SK-N-MC (cell line): ENCODE measurements at regions not wholly inside any gene's neighbourhood (a gene's known extent, or its start where the extent isn't known, plus 50 kb on each side); places are given as distances from the start of the nearest gene placed in this dataset.

Experiments
- DNase-seq: peaks from one replicate; pipeline ENCODE4 v3.0.0-alpha.2; 2011; ENCODE audit warnings: low read depth, low spot score
- H3K27ac ChIP-seq: fragments of 200-600 bp; sonication (generic); 2 replicates; pipeline ENCODE4 v1.5.1; 2016; ENCODE audit warnings: mixed run types
- H3K36me3 ChIP-seq: fragments of 200-600 bp; sonication (generic); 2 replicates; pipeline ENCODE4 v1.6.1; 2017; ENCODE audit warnings: antibody characterized with exemption, low read length, mixed read lengths; ENCODE audit not compliant: insufficient read depth
- H3K4me3 ChIP-seq: fragments of 200-600 bp; sonication (generic); 2 replicates; pipeline ENCODE4 v1.5.1; 2016
- H3K9ac ChIP-seq: fragments of 200-600 bp; sonication (generic); 2 replicates; pipeline ENCODE4 v1.8.0; 2017; ENCODE audit warnings: mixed run types, mixed read lengths; ENCODE audit not compliant: insufficient read length
- H3K9me3 ChIP-seq: fragments of 200-600 bp; sonication (generic); 2 replicates; pipeline ENCODE4 v1.6.1; 2017; ENCODE audit warnings: low read depth, mild to moderate bottlenecking, antibody characterized with exemption, low read length, moderate library complexity, mixed read lengths
- EZH2 ChIP-seq: fragments of 200-600 bp; sonication (generic); IDR thresholded peaks from one replicate; pipeline ENCODE4 v1.6.1; 2017; ENCODE audit warnings: antibody characterized with exemption
- FOXP2 ChIP-seq: optimal IDR thresholded peaks from 2 replicates; pipeline ENCODE3; 2011; ENCODE audit warnings: mild to moderate bottlenecking, moderate library complexity; ENCODE audit not compliant: insufficient read depth; ENCODE audit errors: extremely low read length, control extremely low read depth
- POLR2AphosphoS5 ChIP-seq: IDR thresholded peaks from 2 replicates; pipeline ENCODE4 v1.6.1; 2012; ENCODE audit warnings: mild to moderate bottlenecking, low read depth, low read length, borderline replicate concordance

DNA sequence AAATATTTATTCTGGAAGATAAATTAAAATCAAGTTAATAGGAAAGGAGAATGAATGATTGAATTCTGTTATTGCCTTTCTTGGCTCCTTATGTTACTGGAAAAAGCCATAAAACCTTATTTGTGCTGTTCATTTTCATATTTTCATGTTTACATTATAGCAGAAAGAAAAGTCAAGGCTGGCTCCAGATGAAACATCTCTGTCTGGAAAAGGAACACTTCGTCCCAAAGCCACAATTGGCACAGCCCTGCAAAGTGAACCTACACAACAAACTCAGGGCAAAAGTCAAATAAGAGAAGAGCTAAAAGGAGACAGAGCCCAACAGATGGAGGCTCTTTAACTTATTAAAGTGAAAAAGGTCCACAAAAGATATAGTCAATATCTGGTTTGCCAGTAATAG, 73.4 kb downstream of the GTPBP8 start:
- no peak overlapping the region for H3K4me3 ChIP-seq
- DNase-seq = no peak
- TF ChIP-seq POLR2AphosphoS5 (no peak), FOXP2 (no peak), EZH2 (no peak)
- H3K9ac ChIP-seq = no peak overlapping the region
- no peaks in the 10 kb centered on the region for H3K9me3 ChIP-seq
- no peak overlapping the region for H3K27ac ChIP-seq
- no peaks in the 10 kb centered on the region for H3K36me3 ChIP-seq

DNA sequence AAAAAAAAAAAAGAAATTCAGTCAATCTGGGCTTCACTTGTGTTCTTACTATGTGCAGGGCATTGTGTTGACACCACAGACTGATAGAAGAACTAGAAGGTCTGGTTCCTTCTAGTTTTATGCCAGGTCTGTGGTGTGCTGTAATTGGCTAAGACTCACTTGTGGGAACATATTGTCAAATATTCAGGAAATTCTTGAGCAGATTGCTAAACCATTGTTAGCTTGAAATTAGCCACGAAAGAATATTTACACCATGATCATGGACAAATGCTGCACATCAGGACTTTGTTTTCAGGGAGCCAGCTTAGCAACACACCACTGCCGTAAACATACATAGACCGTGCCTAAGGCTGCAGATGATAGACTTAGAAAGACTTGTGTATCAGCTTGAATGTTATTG, 74.6 kb downstream of the GTPBP8 start:
- no peak overlapping the region for H3K9ac ChIP-seq
- H3K4me3 ChIP-seq = no peak overlapping the region
- TF ChIP-seq EZH2 = no peak
- no peak for TF ChIP-seq FOXP2
- TF ChIP-seq POLR2AphosphoS5 = no peak
- no peak overlapping the region for H3K27ac ChIP-seq
- no peaks in the 10 kb centered on the region for H3K9me3 ChIP-seq
- H3K36me3 ChIP-seq = no peaks in the 10 kb centered on the region
- no peak for DNase-seq

GRCh38 chr3:113070072-113070640, 79.4 kb downstream of the GTPBP8 start:
- Histone ChIP-seq H3K4me3 (no peak overlapping the region), H3K27ac (no peak overlapping the region), H3K9ac (no peak overlapping the region), H3K9me3 (no peaks in the 10 kb centered on the region), H3K36me3 (no peaks in the 10 kb centered on the region)
- no peak for DNase-seq
- TF ChIP-seq FOXP2 (no peak), EZH2 (no peak), POLR2AphosphoS5 (no peak)

GRCh38 chr3:113070681-113071113, 79.9 kb downstream of the GTPBP8 start:
- H3K9me3 ChIP-seq = no peaks in the 10 kb centered on the region
- DNase-seq = no peak
- TF ChIP-seq FOXP2 = no peak
- TF ChIP-seq EZH2 = no peak
- no peak for TF ChIP-seq POLR2AphosphoS5
- H3K9ac ChIP-seq = no peak overlapping the region
- H3K4me3 ChIP-seq = no peak overlapping the region
- H3K27ac ChIP-seq = no peak overlapping the region
- H3K36me3 ChIP-seq = no peaks in the 10 kb centered on the region

DNA sequence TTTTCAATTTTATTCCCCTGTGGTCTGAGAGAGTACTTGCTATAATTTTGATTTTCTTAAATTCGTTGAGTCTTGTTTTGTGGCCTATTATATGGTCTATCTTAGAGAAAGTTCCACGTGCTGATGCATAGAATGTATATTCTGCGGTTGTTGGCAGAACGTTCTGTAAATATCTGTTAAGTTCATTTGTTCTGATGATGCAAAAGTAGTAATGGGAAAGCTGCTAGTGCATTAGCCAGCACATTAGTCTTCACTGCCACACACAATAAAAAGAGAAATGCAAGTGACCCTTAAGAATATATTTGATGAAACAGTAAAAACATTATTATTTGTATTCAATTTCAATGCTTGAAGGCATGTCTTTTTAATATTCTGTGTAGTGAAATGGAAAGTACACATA, 84.8 kb downstream of the GTPBP8 start:
- Histone ChIP-seq H3K4me3 (no peak overlapping the region), H3K9ac (no peak overlapping the region), H3K9me3 (no peaks in the 10 kb centered on the region), H3K36me3 (no peaks in the 10 kb centered on the region), H3K27ac (no peak overlapping the region)
- TF ChIP-seq EZH2 = no peak
- no peak for DNase-seq

DNA sequence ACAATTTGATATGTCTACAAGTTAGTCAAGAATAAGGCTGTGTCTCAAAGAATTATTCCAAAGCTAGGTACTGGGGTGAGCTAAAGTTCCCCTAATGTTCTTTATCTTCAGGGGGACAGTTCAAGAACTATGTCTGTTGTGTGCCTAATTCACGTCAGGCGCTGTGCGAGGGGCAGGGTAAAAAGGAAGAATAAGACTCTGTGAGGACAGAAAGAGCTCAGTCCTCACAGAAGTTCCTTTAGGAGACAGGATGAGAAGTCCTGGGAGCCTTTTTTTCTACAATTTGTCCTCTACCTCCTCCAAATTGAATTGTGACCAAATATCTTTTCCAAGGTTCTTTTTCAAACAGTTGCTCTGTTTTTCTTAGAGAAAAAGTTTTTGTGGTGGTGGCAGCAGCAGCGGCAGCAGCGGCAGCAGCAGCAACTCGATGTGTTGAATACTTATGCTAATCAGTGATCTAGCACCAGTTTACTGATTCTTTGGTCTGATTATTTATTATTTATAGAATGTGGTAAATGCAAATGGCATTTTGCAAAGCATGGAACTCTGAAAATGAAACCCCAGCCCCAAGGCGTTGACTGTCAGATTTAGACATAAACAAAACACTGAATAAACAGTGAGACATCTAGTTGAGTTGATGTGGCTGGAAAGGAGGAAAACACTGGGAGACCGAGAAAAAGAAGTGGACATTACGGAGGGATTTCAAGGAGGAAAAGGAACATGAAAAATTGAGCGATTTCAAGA, 88.6 kb downstream of the GTPBP8 start:
- H3K4me3 ChIP-seq = no peak overlapping the region
- DNase-seq = no peak
- no peak overlapping the region for H3K9ac ChIP-seq
- no peaks in the 10 kb centered on the region for H3K9me3 ChIP-seq
- no peak for TF ChIP-seq EZH2
- no peak overlapping the region for H3K27ac ChIP-seq
- H3K36me3 ChIP-seq = no peaks in the 10 kb centered on the region

DNA sequence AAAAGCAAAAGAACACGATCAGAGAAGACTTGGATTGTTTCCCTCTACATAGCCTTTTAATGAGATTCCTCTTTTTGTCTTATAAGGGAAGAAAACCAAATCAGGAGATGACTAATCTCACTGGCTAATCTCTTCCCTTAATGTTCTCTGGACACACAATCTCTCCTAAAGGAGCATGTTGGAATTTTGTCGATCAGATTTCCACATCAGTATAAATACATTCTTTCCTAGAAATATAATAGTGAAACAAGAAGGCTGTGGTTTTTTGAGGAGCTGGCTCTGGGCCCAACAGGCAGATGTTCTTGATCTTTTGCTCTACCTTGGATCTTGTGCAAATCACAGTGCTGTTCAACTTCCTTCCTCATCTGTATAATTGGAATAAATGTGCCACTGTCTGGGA, 94.0 kb downstream of the GTPBP8 start:
- TF ChIP-seq FOXP2 = no peak
- TF ChIP-seq EZH2 = no peak
- TF ChIP-seq POLR2AphosphoS5 = no peak
- Histone ChIP-seq H3K9me3 (no peaks in the 10 kb centered on the region), H3K9ac (no peak overlapping the region), H3K4me3 (no peak overlapping the region), H3K27ac (no peak overlapping the region), H3K36me3 (no peaks in the 10 kb centered on the region)
- DNase-seq = no peak

- H3K4me3 ChIP-seq = no peak overlapping the region
- H3K27ac ChIP-seq = no peak overlapping the region
- H3K9me3 ChIP-seq = no peaks in the 10 kb centered on the region
- H3K9ac ChIP-seq = no peak overlapping the region
- no peaks in the 10 kb centered on the region for H3K36me3 ChIP-seq
- DNase-seq = no peak
- TF ChIP-seq EZH2 (no peak), FOXP2 (no peak), POLR2AphosphoS5 (no peak)
These were observed 96.0 kb downstream of the GTPBP8 start for GRCh38 chr3:113086560-113087461.
